Heart right ventricle (tissue), 16 donors: ENCODE measurements at regions not wholly inside any gene's neighbourhood (a gene's known extent, or its start where the extent isn't known, plus 50 kb on each side); places are given as distances from the start of the nearest gene placed in this dataset.

Experiments
- ATAC-seq, 8 donors: fragments of 200-7000 bp; cut with Tn5 transposase; one replicate each; pipeline ENCODE4 v1.9.1; 2020; ENCODE audit warnings: mild to moderate bottlenecking in 8 of 8, moderate library complexity in 8 of 8, moderate number of reproducible peaks in 1 of 8
- DNase-seq, 2 donors: peaks; one replicate each; pipeline ENCODE4 v3.0.0-alpha.2; 2020
- H3K27ac ChIP-seq, 10 donors: fragments of 200-600 bp; sonication (generic) in 2 of 10; one replicate each; pipeline versions ENCODE4 v1.5.0 to v1.8.0; 2020 to 2022; ENCODE audit warnings: mild to moderate bottlenecking in 3 of 10
- H3K27me3 ChIP-seq, 7 donors: fragments of 200-600 bp; one replicate each; pipeline ENCODE4 v1.8.0; 2021 to 2022; ENCODE audit warnings: mild to moderate bottlenecking in 2 of 7
- H3K36me3 ChIP-seq, 9 donors: fragments of 200-600 bp; sonication (generic) in 1 of 9; one replicate each; pipeline versions ENCODE4 v1.5.0 to v1.8.0; 2020 to 2022; ENCODE audit warnings: mild to moderate bottlenecking in 2 of 9
- H3K4me1 ChIP-seq, 9 donors: fragments of 200-600 bp; sonication (generic) in 1 of 9; one replicate each; pipeline versions ENCODE4 v1.5.0 to v1.8.0; 2020 to 2022; ENCODE audit warnings: mild to moderate bottlenecking in 4 of 9
- H3K4me3 ChIP-seq, 10 donors: fragments of 200-600 bp; sonication (generic) in 2 of 10; one replicate each; pipeline versions ENCODE4 v1.5.0 to v1.8.0; 2020 to 2022; ENCODE audit warnings: mild to moderate bottlenecking in 7 of 10, moderate library complexity in 2 of 10
- H3K9me3 ChIP-seq, 11 donors: fragments of 200-600 bp in 10 of 11; sonication (generic) in 2 of 11; one replicate each; pipeline versions ENCODE4 v1.5.0 to v1.8.0; 2013 to 2022; ENCODE audit warnings: mild to moderate bottlenecking in 2 of 11, control low read depth in 1 of 11, moderate library complexity in 1 of 11
- WGBS, 2 donors: extraction: QIAGEN DNeasy Blood & Tissue Kit; methylation state at CpG; one replicate each; pipeline ENCODE4 v1.1.7; 2013; ENCODE audit warnings: inconsistent platforms in 1 of 2; 5-methylcytosine and 5-hydroxymethylcytosine counted together
- intact Hi-C, 10 donors: fragments of 100-400 bp; cut with DNase I; formaldehyde crosslinking; loops; one replicate each; pipeline versions ENCODE4 v1.11.1 to v1.14.2; 2022
- TF ChIP-seq, protein P1 (sequence below), 9 donors: fragments of 200-600 bp; sonication (generic) in 2 of 9; IDR thresholded peaks; one replicate each; pipeline versions ENCODE4 v1.5.0 to v1.8.0; 2021 to 2022; ENCODE audit warnings: antibody characterized with exemption in 9 of 9, mild to moderate bottlenecking in 5 of 9, moderate library complexity in 1 of 9
- donor health status: Arrhythmogenic right ventricular cardiomyopathy.
- donor health status: ischemic (EF 13 %, LVEDD 7.1; RV severe dilation, severe dysfunction).
- donor health status: healthy with polysubstance abuse.
- donor health status: DM: no; HTN: yes; CAD: no.
- donor health status: DM: no; HTN: no; CAD: no.
- donor health status: ischemic (EF 25% LVEDD 6.9; RV normal size, moderate dysfunction).
- donor health status: ischemic (EF 25% LVEDD 5.7; RV mildly dilated, moderate dysfunction).
- donor health status: healthy.
- donor health status: DM: yes; HTN: yes; CAD: no.
- donor health status: Ischemic cardiomyopathy.
- donor health status: ischemic (EF 35%, LVEDD 5.7; RV mildly dilated, moderate dysfunction).
- donor health status: nonischemic (EF 11% LVEDD 7.7; RV severe dilation, severe dysfunction).
- donor health status: DM: yes; HTN: yes; CAD: no.
- donor health status: PGD.
- donor health status: ischemic (EF 29% LVEDD 5.4; RV normal size, mild dysfunction).
- donor health status: nonischemic (EF 23%, LVEDD 6.1; RV moderate dilation, normal function).

DNA sequence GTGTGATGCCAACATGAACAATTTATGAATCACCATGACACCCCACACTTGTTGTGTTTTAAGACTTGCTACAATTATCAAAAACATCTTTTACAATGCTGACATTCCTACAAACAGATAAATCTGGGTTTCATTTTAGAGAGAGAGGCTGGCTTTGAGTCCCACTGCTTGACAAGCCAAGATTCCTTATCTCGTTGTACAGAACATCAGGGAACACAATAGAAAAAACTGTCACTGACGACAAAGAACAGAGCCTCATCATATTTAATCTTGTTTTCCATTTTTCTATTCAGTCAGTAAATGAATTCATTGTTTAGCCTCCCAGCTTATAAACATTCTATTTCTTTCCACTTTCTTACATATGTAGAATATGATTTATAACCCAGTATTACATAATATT, 461.6 kb upstream of the VSTM2A start:
- TF ChIP-seq, protein P1, sequence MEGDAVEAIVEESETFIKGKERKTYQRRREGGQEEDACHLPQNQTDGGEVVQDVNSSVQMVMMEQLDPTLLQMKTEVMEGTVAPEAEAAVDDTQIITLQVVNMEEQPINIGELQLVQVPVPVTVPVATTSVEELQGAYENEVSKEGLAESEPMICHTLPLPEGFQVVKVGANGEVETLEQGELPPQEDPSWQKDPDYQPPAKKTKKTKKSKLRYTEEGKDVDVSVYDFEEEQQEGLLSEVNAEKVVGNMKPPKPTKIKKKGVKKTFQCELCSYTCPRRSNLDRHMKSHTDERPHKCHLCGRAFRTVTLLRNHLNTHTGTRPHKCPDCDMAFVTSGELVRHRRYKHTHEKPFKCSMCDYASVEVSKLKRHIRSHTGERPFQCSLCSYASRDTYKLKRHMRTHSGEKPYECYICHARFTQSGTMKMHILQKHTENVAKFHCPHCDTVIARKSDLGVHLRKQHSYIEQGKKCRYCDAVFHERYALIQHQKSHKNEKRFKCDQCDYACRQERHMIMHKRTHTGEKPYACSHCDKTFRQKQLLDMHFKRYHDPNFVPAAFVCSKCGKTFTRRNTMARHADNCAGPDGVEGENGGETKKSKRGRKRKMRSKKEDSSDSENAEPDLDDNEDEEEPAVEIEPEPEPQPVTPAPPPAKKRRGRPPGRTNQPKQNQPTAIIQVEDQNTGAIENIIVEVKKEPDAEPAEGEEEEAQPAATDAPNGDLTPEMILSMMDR (IDR thresholded peaks at IDR 0.05): no peak
- WGBS, 2 donors: 2 to 40% methylated on average over 2 of the region's 2 CpGs
- H3K27me3 ChIP-seq: no peaks in the 10 kb centered on the region
- no peak for DNase-seq
- peaks cover 0 to 14% (median 0%) of the 10 kb centered on the region in 11 donors for H3K9me3 ChIP-seq
- ATAC-seq: no peak
- H3K27ac ChIP-seq: no peak overlapping the region
- H3K36me3 ChIP-seq: no peaks in the 10 kb centered on the region
- intact Hi-C loops: loop anchor here in 1 of 10 donors (10.0 kb wide), 1 partner anchor 1996 kb away; no protein-coding TSS in a partner anchor
- H3K4me3 ChIP-seq: no peak overlapping the region
- no peaks in the 10 kb centered on the region for H3K4me1 ChIP-seq

DNA sequence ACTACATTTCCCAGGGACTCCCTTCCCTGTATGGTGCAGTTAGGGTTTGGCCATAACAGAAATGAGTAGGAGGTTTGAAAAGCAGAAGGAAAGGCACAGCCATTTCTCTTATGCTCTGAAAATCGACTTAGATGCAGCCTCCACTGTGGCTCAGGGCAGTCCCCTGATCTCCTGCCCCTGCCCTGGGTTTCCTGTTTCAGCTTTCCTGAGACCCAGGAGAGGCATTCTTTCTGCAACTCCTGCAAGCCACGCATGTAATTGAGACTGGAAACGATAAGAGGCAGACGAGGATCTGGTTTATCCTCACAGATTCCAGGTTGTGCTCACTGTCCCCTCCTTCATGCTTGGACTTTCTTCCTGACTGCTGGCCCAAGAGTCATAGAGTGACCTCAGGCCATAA, 461.2 kb upstream of the VSTM2A start:
- no peaks in the 10 kb centered on the region for H3K27me3 ChIP-seq
- no peak for DNase-seq
- peaks cover 0 to 14% (median 0%) of the 10 kb centered on the region in 11 donors for H3K9me3 ChIP-seq
- intact Hi-C loops: loop anchor here in 1 of 10 donors (10.0 kb wide), 1 partner anchor 1996 kb away; no protein-coding TSS in a partner anchor
- TF ChIP-seq, protein P1 (IDR thresholded peaks at IDR 0.05): no peak
- no peak overlapping the region for H3K4me3 ChIP-seq
- no peak overlapping the region for H3K27ac ChIP-seq
- H3K4me1 ChIP-seq: no peaks in the 10 kb centered on the region
- ATAC-seq: no peak
- no peaks in the 10 kb centered on the region for H3K36me3 ChIP-seq
- 20 to 35% methylated on average over 4 of the region's 4 CpGs for WGBS, 2 donors

DNA sequence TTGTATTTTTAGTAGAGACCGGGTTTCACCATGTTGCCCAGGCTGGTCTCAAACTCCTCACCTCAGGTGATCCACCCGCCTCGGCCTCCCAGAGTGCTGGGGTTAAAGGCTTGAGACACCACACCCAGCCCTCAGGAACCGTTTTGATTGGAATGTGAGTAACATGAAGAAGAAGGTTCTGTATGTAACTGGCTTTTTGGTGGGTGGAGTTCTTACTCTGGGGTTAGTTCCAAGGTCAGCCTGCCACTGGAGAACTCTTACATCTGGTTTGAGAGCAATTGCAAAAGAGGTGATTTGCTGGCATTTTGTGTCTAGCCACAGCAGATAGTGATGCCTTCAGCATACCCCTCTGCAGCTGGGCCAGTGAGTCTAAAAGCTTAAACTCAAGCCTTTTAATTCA, 457.8 kb upstream of the VSTM2A start:
- H3K36me3 ChIP-seq: no peaks in the 10 kb centered on the region
- no peak overlapping the region for H3K27ac ChIP-seq
- no peak for DNase-seq
- intact Hi-C loops: loop anchor here in 1 of 10 donors (10.0 kb wide), 1 partner anchor 2000 kb away; no protein-coding TSS in a partner anchor
- peaks cover 0 to 22% (median 0%) of the 10 kb centered on the region in 11 donors for H3K9me3 ChIP-seq
- no peak for ATAC-seq
- TF ChIP-seq, protein P1 (IDR thresholded peaks at IDR 0.05): no peak
- H3K4me1 ChIP-seq: no peaks in the 10 kb centered on the region
- 84 to 95% methylated on average over 4 of the region's 4 CpGs for WGBS, 2 donors
- H3K27me3 ChIP-seq: no peaks in the 10 kb centered on the region
- H3K4me3 ChIP-seq: no peak overlapping the region

DNA sequence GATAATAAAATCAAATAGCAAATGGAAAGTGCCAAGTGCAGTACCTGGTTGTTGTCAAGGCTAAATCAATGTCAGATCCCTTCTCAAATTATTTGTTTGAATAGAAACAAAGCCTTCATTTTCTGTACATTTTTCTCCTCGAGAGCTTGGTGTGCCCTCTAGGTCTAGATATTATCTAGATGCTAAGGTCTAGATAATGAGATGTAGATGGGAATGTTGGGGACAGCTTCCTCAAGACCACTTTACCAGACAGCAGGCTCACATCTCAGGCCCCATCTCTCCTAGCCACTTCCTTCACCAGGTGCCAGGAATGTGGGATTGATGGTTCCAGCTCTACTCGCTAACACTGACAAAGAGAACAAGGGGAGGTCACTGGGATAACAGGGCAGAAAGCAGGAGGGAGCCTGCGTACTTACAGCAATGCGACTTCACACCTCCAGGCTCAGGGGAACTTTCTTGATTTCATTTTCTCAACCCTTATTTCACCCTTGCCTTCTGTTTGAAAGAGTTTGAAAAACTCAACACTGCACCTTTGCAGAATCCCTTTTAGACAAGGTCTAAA, 451.4 kb upstream of the VSTM2A start:
- Histone ChIP-seq H3K4me1 (no peaks in the 10 kb centered on the region), H3K27me3 (no peaks in the 10 kb centered on the region), H3K4me3 (no peak overlapping the region), H3K36me3 (no peaks in the 10 kb centered on the region), H3K27ac (no peak overlapping the region), H3K9me3 (peaks cover 0 to 8% (median 0%) of the 10 kb centered on the region in 11 donors)
- WGBS, 2 donors: 76% methylated on average over 4 of the region's 4 CpGs
- ATAC-seq (no peak), DNase-seq (no peak)
- TF ChIP-seq, protein P1 (IDR thresholded peaks at IDR 0.05): no peak
- intact Hi-C loops: no loop called here
